AG09309 (cell line): ENCODE measurements at regions not wholly inside any gene's neighbourhood (a gene's known extent, or its start where the extent isn't known, plus 50 kb on each side); places are given as distances from the start of the nearest gene placed in this dataset.

Experiments
- DNase-seq: peaks from one replicate; pipeline ENCODE4 v3.0.0-alpha.2; 2010; ENCODE audit warnings: low read depth
- H3K4me3 ChIP-seq: 2 replicates; pipeline ENCODE4 v1.5.1; 2011; ENCODE audit warnings: mild to moderate bottlenecking, low read depth, low read length, moderate library complexity; ENCODE audit not compliant: control insufficient read depth
- TF ChIP-seq, protein P1 (sequence below): IDR thresholded peaks from 2 replicates; pipeline ENCODE4 v1.5.1; 2011; ENCODE audit warnings: mild to moderate bottlenecking, low read depth, low read length, inconsistent platforms; ENCODE audit not compliant: insufficient read depth, control insufficient read depth; ENCODE audit errors: missing control alignments

DNA sequence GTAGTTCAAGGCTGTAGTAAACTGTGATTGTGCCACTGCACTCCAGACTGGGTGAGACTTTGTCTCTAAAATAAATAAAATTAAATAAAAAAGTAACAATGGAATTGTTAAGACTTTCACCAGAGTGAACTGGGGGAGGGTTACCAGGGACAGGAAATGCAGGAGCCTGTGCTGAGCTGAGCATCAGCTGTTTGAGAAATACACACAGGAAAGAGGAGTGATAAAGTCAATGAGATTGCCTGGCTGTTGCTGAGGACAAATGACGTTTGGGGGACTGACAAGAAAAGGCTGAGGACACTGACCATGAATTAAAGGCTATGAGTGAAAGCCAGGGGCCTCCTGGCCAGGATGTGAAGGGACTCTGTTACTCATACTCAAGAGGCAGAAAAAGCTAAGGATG lies 226.3 kb downstream of the SETD4 start:
- DNase-seq = no peak
- no peak overlapping the region for H3K4me3 ChIP-seq
- TF ChIP-seq, protein P1, sequence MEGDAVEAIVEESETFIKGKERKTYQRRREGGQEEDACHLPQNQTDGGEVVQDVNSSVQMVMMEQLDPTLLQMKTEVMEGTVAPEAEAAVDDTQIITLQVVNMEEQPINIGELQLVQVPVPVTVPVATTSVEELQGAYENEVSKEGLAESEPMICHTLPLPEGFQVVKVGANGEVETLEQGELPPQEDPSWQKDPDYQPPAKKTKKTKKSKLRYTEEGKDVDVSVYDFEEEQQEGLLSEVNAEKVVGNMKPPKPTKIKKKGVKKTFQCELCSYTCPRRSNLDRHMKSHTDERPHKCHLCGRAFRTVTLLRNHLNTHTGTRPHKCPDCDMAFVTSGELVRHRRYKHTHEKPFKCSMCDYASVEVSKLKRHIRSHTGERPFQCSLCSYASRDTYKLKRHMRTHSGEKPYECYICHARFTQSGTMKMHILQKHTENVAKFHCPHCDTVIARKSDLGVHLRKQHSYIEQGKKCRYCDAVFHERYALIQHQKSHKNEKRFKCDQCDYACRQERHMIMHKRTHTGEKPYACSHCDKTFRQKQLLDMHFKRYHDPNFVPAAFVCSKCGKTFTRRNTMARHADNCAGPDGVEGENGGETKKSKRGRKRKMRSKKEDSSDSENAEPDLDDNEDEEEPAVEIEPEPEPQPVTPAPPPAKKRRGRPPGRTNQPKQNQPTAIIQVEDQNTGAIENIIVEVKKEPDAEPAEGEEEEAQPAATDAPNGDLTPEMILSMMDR = no peak

DNA sequence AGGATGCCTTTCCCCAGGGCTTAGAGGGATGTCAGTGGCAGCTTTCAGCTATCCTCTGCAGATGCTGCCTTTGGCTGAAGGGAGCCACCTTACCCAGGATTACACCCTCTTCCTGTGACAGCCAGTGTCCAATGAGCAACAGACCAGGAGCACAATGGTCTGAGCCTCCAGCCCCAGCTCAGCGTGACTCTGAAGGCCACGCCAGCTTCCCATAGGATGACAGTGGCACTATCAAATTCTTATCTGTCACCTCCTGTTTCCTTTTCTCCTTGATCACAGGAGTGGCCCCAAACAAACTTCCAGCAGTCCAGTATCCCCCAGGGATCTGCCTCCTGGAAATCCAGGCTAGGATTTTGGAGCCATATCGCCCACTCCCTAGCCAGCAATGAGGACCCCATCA lies 226.9 kb downstream of the SETD4 start:
- TF ChIP-seq, protein P1 = no peak
- no peak overlapping the region for H3K4me3 ChIP-seq
- no peak for DNase-seq

DNA sequence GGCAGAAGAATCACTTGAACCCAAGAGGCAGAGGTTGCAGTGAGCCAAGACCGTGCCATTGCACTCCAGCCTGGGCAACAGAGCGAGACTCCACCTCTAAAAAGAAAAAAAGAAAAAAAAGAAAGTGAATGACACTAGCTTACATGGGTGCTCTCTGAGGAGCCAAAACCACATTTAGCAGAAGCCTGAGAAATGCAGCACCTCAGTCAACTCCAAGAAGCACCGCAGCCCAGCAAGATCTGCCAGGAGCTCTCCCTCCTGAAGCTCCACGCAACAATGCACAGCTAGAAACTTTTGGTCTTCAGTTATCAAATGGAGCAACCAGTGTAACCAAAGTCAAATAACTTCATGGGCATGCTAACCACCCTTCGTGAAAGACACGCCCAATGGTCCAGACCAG lies 229.1 kb downstream of the SETD4 start:
- TF ChIP-seq, protein P1 = no peak
- no peak overlapping the region for H3K4me3 ChIP-seq
- DNase-seq = no peak

DNA sequence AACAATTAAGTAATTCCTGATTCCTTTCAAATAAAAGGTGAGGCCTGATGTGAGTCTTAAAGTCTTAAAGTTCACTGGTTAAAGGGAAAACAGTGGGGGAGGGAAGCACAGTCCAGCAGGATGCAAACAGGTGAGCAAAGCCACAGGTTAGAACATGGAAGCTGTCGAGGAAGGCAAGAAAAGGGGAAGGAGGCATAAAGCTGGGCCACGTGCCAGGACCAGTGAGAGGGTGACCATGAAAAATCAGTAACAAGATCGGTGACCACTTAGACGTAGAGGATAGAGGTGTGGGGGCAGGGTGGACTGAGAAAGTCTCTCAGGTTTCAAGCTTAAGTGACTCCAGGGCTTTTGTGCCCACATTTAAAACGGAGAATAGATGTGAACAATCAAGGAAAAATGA lies 231.3 kb downstream of the SETD4 start:
- no peak overlapping the region for H3K4me3 ChIP-seq
- DNase-seq = no peak
- TF ChIP-seq, protein P1 = no peak

DNA sequence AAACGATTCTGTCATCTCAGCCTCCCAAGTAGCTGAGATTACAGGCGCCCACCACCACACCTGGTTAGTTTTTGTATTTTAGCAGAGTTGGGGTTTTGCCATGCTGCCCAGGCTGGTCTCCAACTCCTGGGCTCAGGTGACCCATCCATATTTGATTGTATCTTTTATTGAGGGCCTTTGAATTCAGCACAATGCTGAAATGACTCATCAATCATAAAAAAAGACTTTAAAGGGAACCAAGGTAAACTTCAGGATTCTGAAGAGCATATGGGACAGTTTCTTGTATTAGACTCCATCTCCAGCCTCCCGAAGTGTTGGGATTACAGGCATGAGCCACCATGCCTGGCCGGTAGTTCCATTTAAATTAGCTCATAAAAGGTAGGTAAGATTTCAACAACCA lies 232.2 kb downstream of the SETD4 start:
- DNase-seq = no peak
- TF ChIP-seq, protein P1 = no peak
- no peak overlapping the region for H3K4me3 ChIP-seq

DNA sequence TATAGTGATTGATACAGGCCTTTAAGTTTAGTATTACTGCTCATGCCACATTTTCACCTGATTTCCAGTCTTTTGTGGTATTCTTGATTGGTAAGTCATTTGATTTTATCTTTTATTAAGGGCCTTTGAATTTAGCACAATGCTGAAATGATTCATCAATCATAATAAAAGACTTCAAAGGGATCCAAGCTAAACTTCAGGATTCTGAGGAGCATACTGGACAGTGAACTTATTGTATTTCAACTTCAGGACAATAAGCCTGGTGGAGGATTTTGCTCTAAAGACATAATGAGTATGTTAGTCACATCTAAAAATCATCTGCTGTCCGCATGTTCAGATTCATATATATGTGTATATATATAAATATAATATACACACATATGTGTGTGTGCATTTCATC lies 233.3 kb downstream of the SETD4 start:
- no peak overlapping the region for H3K4me3 ChIP-seq
- TF ChIP-seq, protein P1 = no peak
- no peak for DNase-seq
